Endothelial cell of umbilical vein (primary cell): ENCODE measurements at regions not wholly inside any gene's neighbourhood (a gene's known extent, or its start where the extent isn't known, plus 50 kb on each side); places are given as distances from the start of the nearest gene placed in this dataset.

Experiments
- BruUV-seq: library from RNA; stranded (reverse); fragments of 400-500 nt; replicated peaks from 2 replicates; lab custom pipeline; 2021; lab: Mats Ljungman, UMichigan
- CTCF ChIA-PET: fragments of 300-600, 350-600 bp; sonication (Branson Sonifier 250); formaldehyde crosslinking; loops from one replicate; lab custom pipeline; 2021; ENCODE audit warnings: antibody characterized with exemption, inconsistent platforms; lab: Charles Lee
- POLR2A ChIA-PET: fragments of 300-600, 350-600 bp; sonication (Branson Sonifier 250); formaldehyde crosslinking; loops from one replicate; lab custom pipeline; 2021; ENCODE audit warnings: antibody characterized with exemption, inconsistent platforms; lab: Charles Lee
- DNase-seq: peaks from one replicate; pipeline ENCODE4 v3.0.0-alpha.2; 2011; ENCODE audit warnings: low read depth, low spot score
- FAIRE-seq: peaks from 2 replicates; lab custom pipeline; 2011; peaks lifted over from hg19 to GRCh38; lab: Jason Lieb, UNC
- H2AFZ ChIP-seq: 2 replicates; pipeline ENCODE4 v1.6.0; 2012; ENCODE audit warnings: low read depth, low read length, control low read depth, inconsistent platforms
- H3K27ac ChIP-seq: 2 replicates; pipeline ENCODE4 v1.5.1; 2011; ENCODE audit warnings: low read depth, mild to moderate bottlenecking, control low read depth, low read length, moderate library complexity; ENCODE audit not compliant: insufficient read depth
- H3K27me3 ChIP-seq, 2 experiments: 2 replicates each; pipeline versions ENCODE4 v1.6.0 to v1.6.1; 2011; ENCODE audit warnings: low read length in 2 of 2, mixed read lengths in 1 of 2; ENCODE audit not compliant: control insufficient read depth in 2 of 2, insufficient read depth in 2 of 2
- H3K36me3 ChIP-seq, 2 experiments: 2 replicates in 1 of 2; 3 replicates in 1 of 2; pipeline ENCODE4 v1.5.1; 2011; ENCODE audit warnings: low read length in 2 of 2, mild to moderate bottlenecking in 1 of 2, moderate library complexity in 1 of 2; ENCODE audit not compliant: control insufficient read depth in 2 of 2, insufficient read depth in 2 of 2; ENCODE audit errors: extremely low read depth in 1 of 2
- H3K4me1 ChIP-seq: 3 replicates; pipeline ENCODE4 v1.5.1; 2011; ENCODE audit warnings: mild to moderate bottlenecking, low read length; ENCODE audit not compliant: control insufficient read depth, insufficient read depth; ENCODE audit errors: extremely low read depth
- H3K4me2 ChIP-seq: 2 replicates; pipeline ENCODE4 v1.6.1; 2011; ENCODE audit warnings: low read length, control low read depth, mixed read lengths; ENCODE audit not compliant: insufficient read depth
- H3K4me3 ChIP-seq, 3 experiments: fragments of 200-600 bp in 1 of 3; sonication (generic), shearing (Covaris generic) in 1 of 3; replicated peaks in 1 of 3; 2 replicates each; pipeline ENCODE4 v1.5.1; 2011 to 2016; ENCODE audit warnings: control low read depth in 3 of 3, low read length in 3 of 3, mild to moderate bottlenecking in 2 of 3, inconsistent platforms in 1 of 3, low read depth in 1 of 3, moderate library complexity in 1 of 3; ENCODE audit not compliant: insufficient read depth in 1 of 3
- H3K79me2 ChIP-seq: 2 replicates; pipeline ENCODE4 v1.6.0; 2012; ENCODE audit warnings: low read length, inconsistent platforms; ENCODE audit not compliant: control insufficient read depth, insufficient read depth
- H3K9ac ChIP-seq: replicated peaks from 2 replicates; pipeline ENCODE3; 2011; ENCODE audit warnings: low read length, control low read depth; ENCODE audit not compliant: insufficient read depth; ENCODE audit errors: extremely low read depth
- H3K9me1 ChIP-seq: replicated peaks from 3 replicates; pipeline ENCODE4 v1.6.0; 2011; ENCODE audit warnings: mild to moderate bottlenecking, low read length; ENCODE audit not compliant: control insufficient read depth, insufficient read depth; ENCODE audit errors: extremely low read depth
- H3K9me3 ChIP-seq: replicated peaks from 2 replicates; pipeline ENCODE4 v1.5.1; 2012; ENCODE audit warnings: low read length, inconsistent platforms; ENCODE audit not compliant: control insufficient read depth, insufficient read depth
- H4K20me1 ChIP-seq: replicated peaks from 2 replicates; pipeline ENCODE3; 2011; ENCODE audit warnings: mild to moderate bottlenecking, low read length; ENCODE audit not compliant: control insufficient read depth, insufficient read depth; ENCODE audit errors: extremely low read depth
- CTCF ChIP-seq, 2 donors: IDR thresholded peaks; 1 replicate in 1 of 2; 2 replicates in 1 of 2; pipeline ENCODE4 v1.5.1; 2011; ENCODE audit warnings: low read length in 2 of 2, mild to moderate bottlenecking in 2 of 2, moderate library complexity in 2 of 2, control low read depth in 1 of 2, inconsistent platforms in 1 of 2, low read depth in 1 of 2; ENCODE audit not compliant: insufficient read depth in 1 of 2; ENCODE audit errors: extremely low read depth in 1 of 2
- EZH2 ChIP-seq: IDR thresholded peaks from 2 replicates; pipeline ENCODE4 v1.6.1; 2012; ENCODE audit warnings: borderline replicate concordance, low read depth, mild to moderate bottlenecking, moderate library complexity, low read length, inconsistent platforms; ENCODE audit not compliant: severe bottlenecking
- FOS ChIP-seq: IDR thresholded peaks from 2 replicates; pipeline ENCODE4 v1.6.1; 2011; ENCODE audit warnings: mild to moderate bottlenecking, low read length, moderate library complexity, borderline replicate concordance; ENCODE audit not compliant: insufficient read depth
- GATA2 ChIP-seq: IDR thresholded peaks from 2 replicates; pipeline ENCODE4 v1.7.0; 2011; ENCODE audit warnings: low read depth, mild to moderate bottlenecking, moderate library complexity, mixed read lengths, low read length; ENCODE audit not compliant: insufficient read length, insufficient read depth
- JUN ChIP-seq: IDR thresholded peaks from 2 replicates; pipeline ENCODE4 v1.6.1; 2011; ENCODE audit warnings: borderline replicate concordance, low read depth; ENCODE audit not compliant: insufficient read length, insufficient read depth
- MAX ChIP-seq: IDR thresholded peaks from 2 replicates; pipeline ENCODE4 v1.6.1; 2011; ENCODE audit not compliant: insufficient read depth, insufficient read length
- MYC ChIP-seq: IDR thresholded peaks from one replicate; pipeline ENCODE4 v1.6.1; 2011; ENCODE audit warnings: mild to moderate bottlenecking, low read depth, low read length
- POLR2A ChIP-seq: IDR thresholded peaks from 2 replicates; pipeline ENCODE4 v1.6.1; 2012; ENCODE audit warnings: low read depth, mild to moderate bottlenecking, control low read depth, low read length
- POLR2AphosphoS5 ChIP-seq: IDR thresholded peaks from 2 replicates; pipeline ENCODE4 v1.6.1; 2012; ENCODE audit warnings: low read depth, mild to moderate bottlenecking, control low read depth, low read length, moderate library complexity; ENCODE audit not compliant: insufficient read depth
- dilution Hi-C: fragments of 300-500 bp; cut with MboI; formaldehyde crosslinking; loops from one replicate; pipeline ENCODE4 v1.15.0; 2019; ENCODE audit warnings: low sequenced_read_pairs; ENCODE audit not compliant: extremely low pct_ligation_motif_present
- intact Hi-C: fragments of 100-400 bp; cut with micrococcal nuclease; formaldehyde crosslinking; loops from one replicate; pipeline ENCODE4 v1.10.0; 2022

GRCh38 chr10:122756656-122757055, 57.0 kb upstream of the C10orf120 start:
- Histone ChIP-seq H3K4me1 (no peaks in the 10 kb centered on the region), H3K27ac (no peak overlapping the region), H2AFZ (no peak overlapping the region), H3K36me3 (no peaks in the 10 kb centered on the region), H3K9ac (no peak overlapping the region), H3K4me2 (no peak overlapping the region), H3K27me3 (no peaks in the 10 kb centered on the region), H3K9me3 (no peaks in the 10 kb centered on the region), H3K4me3 (no peak overlapping the region), H3K9me1 (no peaks in the 10 kb centered on the region), H3K79me2 (no peaks in the 10 kb centered on the region), H4K20me1 (no peaks in the 10 kb centered on the region)
- TF ChIP-seq EZH2: no peak
- TF ChIP-seq FOS: no peak
- no peak for TF ChIP-seq JUN
- no peak for TF ChIP-seq MYC
- TF ChIP-seq CTCF (IDR thresholded peaks at IDR 0.05; ENCODE audit: extremely low read depth in 1 of 2, insufficient read depth in 1 of 2, low read depth in 1 of 2, low read length in 2 of 2): no peak
- no peak for TF ChIP-seq GATA2
- TF ChIP-seq POLR2AphosphoS5: no peak
- TF ChIP-seq MAX: no peak
- TF ChIP-seq POLR2A: no peak
- DNase-seq: no peak
- intact Hi-C loops: no loop called here
- ChIA-PET POLR2A (no interaction called here), CTCF (no interaction called here)
- BruUV-seq: no TSS peak
- FAIRE-seq: no peak
- dilution Hi-C loops: no loop called here
